D721Med (cell line): ENCODE measurements at regions not wholly inside any gene's neighbourhood (a gene's known extent, or its start where the extent isn't known, plus 50 kb on each side); places are given as distances from the start of the nearest gene placed in this dataset.
"Not testable (repeated sequence)": the region's sequence is repeated elsewhere in the genome, so short reads cannot be mapped to it uniquely, and the experiment has no call there.

ENCODE experiments used
- DNase-seq: peaks from one replicate; pipeline ENCODE4 v3.0.0; 2011; ENCODE audit warnings: low spot score; ENCODE audit not compliant: insufficient read length
- FAIRE-seq: peaks from 2 replicates; lab custom pipeline; 2011; peaks lifted over from hg19 to GRCh38; lab: Jason Lieb, UNC
- TF ChIP-seq, protein P1 (sequence below): IDR thresholded peaks from 2 replicates; pipeline ENCODE4 v1.5.1; 2012; ENCODE audit warnings: mild to moderate bottlenecking, control low read depth; ENCODE audit not compliant: insufficient read depth; ENCODE audit errors: missing control alignments

DNA sequence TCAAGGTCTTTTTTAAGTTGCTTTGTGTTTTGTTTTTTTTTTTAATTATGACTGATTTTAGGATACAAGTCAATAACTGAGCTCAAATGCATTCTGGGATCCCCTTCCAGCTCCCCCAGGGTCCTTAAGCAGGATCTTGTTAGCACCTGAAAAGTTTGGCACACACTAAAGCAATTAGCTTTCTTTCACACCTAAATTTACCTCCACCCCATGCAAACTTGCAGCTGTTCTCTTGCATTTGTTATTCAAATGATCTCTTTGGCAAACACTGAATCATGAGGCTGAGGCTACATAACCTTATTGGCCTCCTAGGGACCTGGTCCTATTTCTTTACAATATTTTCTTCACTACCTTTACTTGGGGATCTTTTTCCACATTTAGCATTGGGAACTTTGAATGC lies 2026.1 kb upstream of the CELF4 start:
- DNase-seq, result no peak
- FAIRE-seq, result peak; percentile 41
- TF ChIP-seq, protein P1, sequence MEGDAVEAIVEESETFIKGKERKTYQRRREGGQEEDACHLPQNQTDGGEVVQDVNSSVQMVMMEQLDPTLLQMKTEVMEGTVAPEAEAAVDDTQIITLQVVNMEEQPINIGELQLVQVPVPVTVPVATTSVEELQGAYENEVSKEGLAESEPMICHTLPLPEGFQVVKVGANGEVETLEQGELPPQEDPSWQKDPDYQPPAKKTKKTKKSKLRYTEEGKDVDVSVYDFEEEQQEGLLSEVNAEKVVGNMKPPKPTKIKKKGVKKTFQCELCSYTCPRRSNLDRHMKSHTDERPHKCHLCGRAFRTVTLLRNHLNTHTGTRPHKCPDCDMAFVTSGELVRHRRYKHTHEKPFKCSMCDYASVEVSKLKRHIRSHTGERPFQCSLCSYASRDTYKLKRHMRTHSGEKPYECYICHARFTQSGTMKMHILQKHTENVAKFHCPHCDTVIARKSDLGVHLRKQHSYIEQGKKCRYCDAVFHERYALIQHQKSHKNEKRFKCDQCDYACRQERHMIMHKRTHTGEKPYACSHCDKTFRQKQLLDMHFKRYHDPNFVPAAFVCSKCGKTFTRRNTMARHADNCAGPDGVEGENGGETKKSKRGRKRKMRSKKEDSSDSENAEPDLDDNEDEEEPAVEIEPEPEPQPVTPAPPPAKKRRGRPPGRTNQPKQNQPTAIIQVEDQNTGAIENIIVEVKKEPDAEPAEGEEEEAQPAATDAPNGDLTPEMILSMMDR, result no peak

DNA sequence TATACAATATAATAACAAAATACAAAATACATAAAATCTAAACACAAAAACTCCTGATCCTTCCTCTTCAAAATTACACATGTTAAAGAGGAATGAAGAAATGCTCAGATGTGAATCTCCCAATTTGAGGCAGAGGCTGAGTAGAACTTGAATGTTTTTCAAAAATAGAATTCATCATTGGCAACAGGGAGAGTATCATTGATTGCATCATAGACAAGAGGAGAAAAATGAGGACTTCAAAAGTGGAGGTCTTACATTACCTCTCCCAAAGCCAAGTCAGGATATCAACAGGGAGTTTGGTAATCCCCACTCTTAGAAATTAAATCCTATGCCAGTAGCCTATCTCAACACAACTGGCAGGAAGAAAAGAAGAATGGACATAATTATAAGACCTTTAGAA lies 2023.9 kb upstream of the CELF4 start:
- DNase-seq (no peak), FAIRE-seq (no peak)
- TF ChIP-seq, protein P1, result no peak

DNA sequence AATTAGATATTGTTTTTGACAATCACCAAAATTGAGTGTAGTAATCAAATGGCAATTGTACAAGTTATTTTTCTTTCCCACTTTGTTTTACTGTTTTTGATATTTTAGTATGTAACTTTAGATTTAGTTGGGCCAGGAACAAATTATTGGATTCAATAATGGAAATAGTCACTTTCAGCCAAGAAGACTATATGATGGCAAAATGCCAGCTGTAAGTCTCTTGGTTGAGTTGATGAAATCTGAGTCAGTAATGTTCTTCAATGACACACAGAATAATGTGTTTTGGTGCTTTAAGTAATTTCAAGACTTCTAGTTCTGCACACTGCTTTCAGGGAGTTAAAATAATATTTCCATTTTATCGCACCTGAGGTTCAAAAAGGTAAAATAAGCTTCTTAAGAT lies 2022.0 kb upstream of the CELF4 start:
- no peak for FAIRE-seq
- no peak for DNase-seq
- TF ChIP-seq, protein P1, result no peak

DNA sequence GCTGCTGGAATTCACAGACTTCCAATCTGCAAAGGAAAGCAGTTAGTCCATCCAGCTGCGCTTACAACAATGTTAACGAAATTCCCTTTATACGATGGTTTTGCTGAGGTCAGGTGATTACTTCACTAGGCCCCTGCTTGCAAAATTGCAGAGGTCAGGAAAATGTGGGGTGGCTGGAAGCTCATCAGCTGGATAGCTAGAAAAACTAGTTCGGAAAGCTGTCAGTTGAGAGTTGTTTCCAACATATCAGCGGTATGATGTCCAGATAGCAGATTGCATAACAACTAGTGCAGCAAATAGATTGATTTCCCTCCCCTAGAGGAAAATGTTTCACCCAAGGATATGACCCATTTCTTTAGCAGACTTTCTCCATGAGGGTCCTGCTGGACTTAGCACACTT lies 2021.1 kb upstream of the CELF4 start:
- FAIRE-seq, result peak; percentile 6
- TF ChIP-seq, protein P1, result no peak
- no peak for DNase-seq

DNA sequence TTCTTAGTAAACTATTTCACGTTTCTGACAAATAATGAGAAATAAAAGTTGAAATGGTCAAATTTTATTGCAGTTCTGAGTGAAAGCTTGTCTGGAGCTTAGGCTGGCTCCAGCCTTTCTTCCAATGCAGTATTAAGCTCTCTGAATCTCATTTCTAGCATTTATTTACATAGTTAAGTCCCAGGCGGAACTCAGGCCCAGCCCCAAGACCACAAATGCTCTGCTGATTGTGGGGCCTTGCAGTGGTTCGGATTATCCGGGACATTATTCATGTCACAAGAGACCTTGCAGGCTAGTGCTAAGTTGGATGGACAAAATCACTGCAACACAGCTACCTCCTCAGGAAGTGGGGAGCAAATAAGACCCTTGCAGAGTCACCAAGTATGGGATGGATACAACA lies 2009.3 kb upstream of the CELF4 start:
- DNase-seq (no peak), FAIRE-seq (peak; percentile 92)
- TF ChIP-seq, protein P1, result no peak

DNA sequence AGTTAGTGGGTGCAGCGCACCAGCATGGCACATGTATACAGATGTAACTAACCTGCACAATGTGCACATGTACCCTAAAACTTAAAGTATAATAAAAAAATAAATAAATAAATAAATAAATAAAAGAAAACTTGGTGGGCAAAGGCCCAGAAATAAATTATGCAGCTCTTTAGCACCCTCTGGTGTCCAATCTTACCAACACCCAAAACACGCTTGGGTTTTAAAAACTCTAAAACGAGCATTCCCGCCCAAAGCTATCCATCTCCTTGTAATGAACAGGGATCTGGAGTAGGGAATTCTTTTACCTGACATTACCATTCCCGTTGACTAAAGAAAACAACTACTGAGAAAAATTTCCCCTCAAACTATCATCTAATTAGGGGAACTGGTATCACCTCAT lies 2005.9 kb upstream of the CELF4 start:
- DNase-seq (no peak), FAIRE-seq (peak; percentile 73)
- TF ChIP-seq, protein P1, result peak; percentile 34

DNA sequence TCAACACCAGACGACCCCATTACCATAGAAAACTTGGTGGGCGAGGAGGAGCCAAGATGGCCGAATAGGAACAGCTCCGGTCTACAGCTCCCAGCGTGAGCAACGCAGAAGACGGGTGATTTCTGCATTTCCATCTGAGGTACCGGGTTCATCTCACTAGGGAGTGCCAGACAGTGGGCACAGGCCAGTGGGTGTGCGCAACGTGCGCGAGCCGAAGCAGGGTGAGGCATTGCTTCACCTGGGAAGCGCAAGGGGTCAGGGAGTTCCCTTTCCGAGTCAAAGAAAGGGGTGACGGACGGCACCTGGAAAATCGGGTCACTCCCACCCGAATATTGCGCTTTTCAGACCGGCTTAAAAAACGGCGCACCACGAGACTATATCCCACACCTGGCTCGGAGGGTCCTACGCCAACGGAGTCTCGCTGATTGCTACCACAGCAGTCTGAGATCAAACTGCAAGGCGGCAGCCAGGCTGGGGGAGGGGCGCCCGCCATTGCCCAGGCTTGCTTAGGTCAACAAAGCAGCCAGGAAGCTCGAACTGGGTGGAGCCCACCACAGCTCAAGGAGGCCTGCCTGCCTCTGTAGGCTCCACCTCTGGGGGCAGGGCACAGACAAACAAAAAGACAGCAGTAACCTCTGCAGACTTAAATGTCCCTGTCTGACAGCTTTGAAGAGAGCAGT lies 2000.1 kb upstream of the CELF4 start:
- DNase-seq, FAIRE-seq: not testable (repeated sequence)
